K562 (cell line): ENCODE measurements at regions not wholly inside any gene's neighbourhood (a gene's known extent, or its start where the extent isn't known, plus 50 kb on each side); places are given as distances from the start of the nearest gene placed in this dataset.

ENCODE experiments used
- ATAC-seq: fragments of 200-7000 bp; cut with Tn5 transposase; 3 replicates; pipeline ENCODE4 v1.9.1; 2020; ENCODE audit warnings: moderate library complexity
- BruUV-seq: library from RNA; stranded (reverse); fragments of 400-500 nt; replicated peaks from 2 replicates; lab custom pipeline; 2021; lab: Mats Ljungman, UMichigan
- CTCF ChIA-PET: fragments of 300-600 bp; formaldehyde crosslinking; extraction: SDS; loops from one replicate; lab custom pipeline; 2021; ENCODE audit warnings: low intra/inter-chr PET ratio; lab: Yijun Ruan, JAX
- POLR2A ChIA-PET: fragments of 300-600, 350-650 bp; sonication (Branson Sonifier 250); formaldehyde crosslinking; extraction: SDS; loops from one replicate; lab custom pipeline; 2021; ENCODE audit warnings: antibody characterized with exemption, inconsistent platforms; lab: Yijun Ruan, JAX
- DNase-seq, 4 experiments: peaks; one replicate each; pipeline versions ENCODE4 v3.0.0 to v3.0.0-alpha.2; 2011 to 2018; ENCODE audit warnings: low spot score in 3 of 4, mixed read lengths in 3 of 4; ENCODE audit errors: extremely low read depth in 1 of 4
- FAIRE-seq: peaks from 2 replicates; lab custom pipeline; 2011; peaks lifted over from hg19 to GRCh38; lab: Jason Lieb, UNC
- H2AFZ ChIP-seq: 2 replicates; pipeline ENCODE4 v1.6.0; 2011; ENCODE audit warnings: low read depth, low read length, control low read depth, inconsistent platforms
- H3K27ac ChIP-seq: fragments of 200-600 bp; 3 replicates; pipeline ENCODE4 v1.8.0; 2011; ENCODE audit warnings: low read depth, mild to moderate bottlenecking, control low read depth, inconsistent platforms, low read length, moderate library complexity, mixed read lengths; ENCODE audit errors: extremely low read depth
- H3K27me3 ChIP-seq, 2 experiments: fragments of 300-600 bp in 1 of 2; 2 replicates in 1 of 2; 3 replicates in 1 of 2; pipeline versions ENCODE4 v1.6.0 to v1.8.0; 2011; ENCODE audit warnings: inconsistent platforms in 2 of 2, low read length in 2 of 2, mild to moderate bottlenecking in 1 of 2, mixed read lengths in 1 of 2, moderate library complexity in 1 of 2; ENCODE audit not compliant: control insufficient read depth in 2 of 2, insufficient read depth in 2 of 2
- H3K36me3 ChIP-seq: fragments of 300-600 bp; 3 replicates; pipeline ENCODE4 v1.8.0; 2011; ENCODE audit warnings: mild to moderate bottlenecking, low read length, inconsistent platforms; ENCODE audit not compliant: control insufficient read depth, insufficient read depth
- H3K4me1 ChIP-seq, 2 experiments: fragments of 200-600 bp in 1 of 2; replicated peaks in 1 of 2; 2 replicates in 1 of 2; 3 replicates in 1 of 2; pipeline versions ENCODE4 v1.5.1 to v1.8.0; 2011; ENCODE audit warnings: inconsistent platforms in 2 of 2, low read length in 2 of 2, mild to moderate bottlenecking in 1 of 2, mixed read lengths in 1 of 2, moderate library complexity in 1 of 2; ENCODE audit not compliant: control insufficient read depth in 2 of 2, insufficient read depth in 2 of 2
- H3K4me2 ChIP-seq: 2 replicates; pipeline ENCODE4 v1.6.1; 2011; ENCODE audit warnings: low read length, control low read depth, inconsistent platforms, mixed read lengths; ENCODE audit not compliant: insufficient read depth
- H3K4me3 ChIP-seq: fragments of 200-600 bp; sonication (generic), shearing (Covaris generic); 2 replicates; pipeline ENCODE4 v1.5.1; 2016; ENCODE audit warnings: control low read depth, inconsistent platforms
- H3K79me2 ChIP-seq: fragments of 200-600 bp; 3 replicates; pipeline ENCODE4 v1.8.0; 2011; ENCODE audit warnings: low read length, inconsistent platforms; ENCODE audit not compliant: control insufficient read depth, insufficient read depth
- H3K9ac ChIP-seq, 2 experiments: 2 replicates each; pipeline versions ENCODE4 v1.6.0 to v1.6.1; 2011; ENCODE audit warnings: low read depth in 2 of 2, low read length in 2 of 2, control low read depth in 1 of 2, inconsistent platforms in 1 of 2, mild to moderate bottlenecking in 1 of 2, mixed read lengths in 1 of 2; ENCODE audit not compliant: insufficient read depth in 1 of 2
- H3K9me1 ChIP-seq: one replicate; pipeline ENCODE4 v1.6.0; 2011; ENCODE audit warnings: inconsistent platforms, mild to moderate bottlenecking, low read length, moderate library complexity; ENCODE audit not compliant: control insufficient read depth, insufficient read depth
- H3K9me3 ChIP-seq: replicated peaks from 2 replicates; pipeline ENCODE4 v1.5.1; 2011; ENCODE audit warnings: low read depth, low read length, inconsistent platforms; ENCODE audit not compliant: control insufficient read depth, insufficient read depth
- H4K20me1 ChIP-seq: replicated peaks from 2 replicates; pipeline ENCODE4 v1.6.1; 2011; ENCODE audit warnings: low read length, inconsistent platforms, mixed read lengths; ENCODE audit not compliant: control insufficient read depth, insufficient read depth
- FOS ChIP-seq: IDR thresholded peaks from 3 replicates; pipeline ENCODE4 v1.6.1; 2011; ENCODE audit not compliant: insufficient read length; ENCODE audit errors: extremely low read depth
- FUS ChIP-seq: fragments of 200-400 bp; formaldehyde crosslinking; optimal IDR thresholded peaks from 2 replicates; pipeline ENCODE3; 2017; ENCODE audit warnings: low read depth, low read length
- KHSRP ChIP-seq: fragments of 450-650 bp; IDR thresholded peaks from 2 replicates; pipeline ENCODE4 v1.6.1; 2017
- TGIF2 ChIP-seq: sonication (generic); formaldehyde crosslinking; IDR thresholded peaks from 2 replicates; pipeline ENCODE4 v1.8.1; 2022; ENCODE audit warnings: mild to moderate bottlenecking, missing genetic modification reagents, moderate library complexity
- ZBED1 ChIP-seq: IDR thresholded peaks from 2 replicates; pipeline ENCODE4 v1.6.1; 2014
- ZKSCAN1 ChIP-seq: fragments of 150-350 bp; IDR thresholded peaks from 2 replicates; pipeline ENCODE4 v1.6.1; 2016; ENCODE audit warnings: low read depth, low read length
- ZNF184 ChIP-seq: sonication (generic); formaldehyde crosslinking; IDR thresholded peaks from 2 replicates; pipeline ENCODE4 v1.5.0; 2020; ENCODE audit warnings: missing genetic modification reagents
- ZNF407 ChIP-seq: fragments of 450-650 bp; IDR thresholded peaks from 2 replicates; pipeline ENCODE4 v1.6.1; 2016; ENCODE audit warnings: low read depth
- WGBS: fragments of 100-300 bp; shearing (Covaris generic); methylation state at CpG from one replicate; pipeline ENCODE4 v1.1.6; 2016; ENCODE audit warnings: low coverage, mixed read lengths; ENCODE audit not compliant: insufficient coverage; ENCODE audit errors: missing lambda C conversion rate; 5-methylcytosine and 5-hydroxymethylcytosine counted together
- in situ Hi-C: fragments of 300-500 bp; cut with MboI; formaldehyde crosslinking; loops from 4 replicates; pipeline ENCODE4 v1.15.0; 2018; ENCODE audit warnings: inconsistent platforms, mixed read lengths
- intact Hi-C: fragments of 100-400 bp; cut with micrococcal nuclease; formaldehyde crosslinking; loops from 2 replicates; pipeline ENCODE4 v1.14.2; 2022
- TF ChIP-seq, protein P1 (sequence below): fragments of 250-450 bp; sonication (Bioruptor Pico); IDR thresholded peaks from 2 replicates; pipeline ENCODE4 v1.4.0; 2020; ENCODE audit warnings: mild to moderate bottlenecking, moderate library complexity
- TF ChIP-seq, protein P2 (sequence below): fragments of 250-450 bp; sonication (Bioruptor Pico); IDR thresholded peaks from 2 replicates; pipeline ENCODE4 v1.8.0; 2021; ENCODE audit warnings: moderate library complexity, mild to moderate bottlenecking, inconsistent platforms
- TF ChIP-seq, protein P3 (sequence below): sonication (generic); formaldehyde crosslinking; IDR thresholded peaks from 2 replicates; pipeline ENCODE4 v1.8.1; 2023; ENCODE audit warnings: mild to moderate bottlenecking, missing genetic modification reagents

GRCh38 chr15:67922106-67922675 is 82.3 kb upstream of the RNU6-1 start:
- no peak overlapping the region for H3K27ac ChIP-seq
- H3K9ac ChIP-seq: no peak overlapping the region
- in situ Hi-C loops (no loop called here), intact Hi-C loops (loop anchor here (5.0 kb wide), 1 partner anchor 40 kb away; no protein-coding TSS in a partner anchor)
- H2AFZ ChIP-seq: no peak overlapping the region
- H3K36me3 ChIP-seq: no peaks in the 10 kb centered on the region
- FAIRE-seq: no peak
- no peaks in the 10 kb centered on the region for H3K9me3 ChIP-seq
- peaks cover 0 to 35% of the 10 kb centered on the region in 2 experiments; a peak in 4 of 5 replicates for H3K4me1 ChIP-seq
- no peaks in the 10 kb centered on the region for H3K27me3 ChIP-seq
- WGBS: 60% methylated on average over 3 of the region's 7 CpGs
- H4K20me1 ChIP-seq: no peaks in the 10 kb centered on the region
- no peak for DNase-seq
- CTCF ChIA-PET: no interaction called here
- POLR2A ChIA-PET: interaction anchor here (0.6 kb wide), 1 partner anchor 88 kb away, joined by 3 read pairs; no protein-coding TSS in a partner anchor
- ATAC-seq: no peak
- no TSS peak for BruUV-seq
- no peaks in the 10 kb centered on the region for H3K9me1 ChIP-seq
- H3K79me2 ChIP-seq: no peaks in the 10 kb centered on the region
- H3K4me3 ChIP-seq: no peak overlapping the region
- H3K4me2 ChIP-seq: no peak overlapping the region
- TF ChIP-seq, protein P1, sequence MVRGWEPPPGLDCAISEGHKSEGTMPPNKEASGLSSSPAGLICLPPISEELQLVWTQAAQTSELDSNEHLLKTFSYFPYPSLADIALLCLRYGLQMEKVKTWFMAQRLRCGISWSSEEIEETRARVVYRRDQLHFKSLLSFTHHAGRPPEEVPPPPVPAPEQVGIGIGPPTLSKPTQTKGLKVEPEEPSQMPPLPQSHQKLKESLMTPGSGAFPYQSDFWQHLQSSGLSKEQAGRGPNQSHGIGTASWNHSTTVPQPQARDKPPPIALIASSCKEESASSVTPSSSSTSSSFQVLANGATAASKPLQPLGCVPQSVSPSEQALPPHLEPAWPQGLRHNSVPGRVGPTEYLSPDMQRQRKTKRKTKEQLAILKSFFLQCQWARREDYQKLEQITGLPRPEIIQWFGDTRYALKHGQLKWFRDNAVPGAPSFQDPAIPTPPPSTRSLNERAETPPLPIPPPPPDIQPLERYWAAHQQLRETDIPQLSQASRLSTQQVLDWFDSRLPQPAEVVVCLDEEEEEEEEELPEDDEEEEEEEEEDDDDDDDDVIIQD (CRISPR knock-in tag): no peak
- no peak for TF ChIP-seq ZBED1
- no peak for TF ChIP-seq ZNF184 (CRISPR knock-in tag)
- no peak for TF ChIP-seq TGIF2
- no peak for TF ChIP-seq KHSRP
- no peak for TF ChIP-seq FOS
- TF ChIP-seq ZKSCAN1: no peak
- TF ChIP-seq, protein P2, sequence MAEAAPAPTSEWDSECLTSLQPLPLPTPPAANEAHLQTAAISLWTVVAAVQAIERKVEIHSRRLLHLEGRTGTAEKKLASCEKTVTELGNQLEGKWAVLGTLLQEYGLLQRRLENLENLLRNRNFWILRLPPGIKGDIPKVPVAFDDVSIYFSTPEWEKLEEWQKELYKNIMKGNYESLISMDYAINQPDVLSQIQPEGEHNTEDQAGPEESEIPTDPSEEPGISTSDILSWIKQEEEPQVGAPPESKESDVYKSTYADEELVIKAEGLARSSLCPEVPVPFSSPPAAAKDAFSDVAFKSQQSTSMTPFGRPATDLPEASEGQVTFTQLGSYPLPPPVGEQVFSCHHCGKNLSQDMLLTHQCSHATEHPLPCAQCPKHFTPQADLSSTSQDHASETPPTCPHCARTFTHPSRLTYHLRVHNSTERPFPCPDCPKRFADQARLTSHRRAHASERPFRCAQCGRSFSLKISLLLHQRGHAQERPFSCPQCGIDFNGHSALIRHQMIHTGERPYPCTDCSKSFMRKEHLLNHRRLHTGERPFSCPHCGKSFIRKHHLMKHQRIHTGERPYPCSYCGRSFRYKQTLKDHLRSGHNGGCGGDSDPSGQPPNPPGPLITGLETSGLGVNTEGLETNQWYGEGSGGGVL (CRISPR knock-in tag): no peak
- TF ChIP-seq FUS: no peak
- TF ChIP-seq, protein P3, sequence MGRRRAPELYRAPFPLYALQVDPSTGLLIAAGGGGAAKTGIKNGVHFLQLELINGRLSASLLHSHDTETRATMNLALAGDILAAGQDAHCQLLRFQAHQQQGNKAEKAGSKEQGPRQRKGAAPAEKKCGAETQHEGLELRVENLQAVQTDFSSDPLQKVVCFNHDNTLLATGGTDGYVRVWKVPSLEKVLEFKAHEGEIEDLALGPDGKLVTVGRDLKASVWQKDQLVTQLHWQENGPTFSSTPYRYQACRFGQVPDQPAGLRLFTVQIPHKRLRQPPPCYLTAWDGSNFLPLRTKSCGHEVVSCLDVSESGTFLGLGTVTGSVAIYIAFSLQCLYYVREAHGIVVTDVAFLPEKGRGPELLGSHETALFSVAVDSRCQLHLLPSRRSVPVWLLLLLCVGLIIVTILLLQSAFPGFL (CRISPR knock-in tag): no peak
- no peak for TF ChIP-seq ZNF407
